Astrocyte (in vitro differentiated cells and primary cell): ENCODE measurements at regions not wholly inside any gene's neighbourhood (a gene's known extent, or its start where the extent isn't known, plus 50 kb on each side); places are given as distances from the start of the nearest gene placed in this dataset.

Experiments
- DNase-seq: peaks from one replicate; pipeline ENCODE4 v3.0.0-alpha.2; 2010; ENCODE audit warnings: low read depth
- FAIRE-seq: peaks from 2 replicates; lab custom pipeline; 2011; peaks lifted over from hg19 to GRCh38; lab: Jason Lieb, UNC
- H2AFZ ChIP-seq: 2 replicates; pipeline ENCODE4 v1.6.0; 2012; ENCODE audit warnings: low read depth, low read length, inconsistent platforms
- H3K27ac ChIP-seq: 2 replicates; pipeline ENCODE4 v1.5.1; 2011; ENCODE audit warnings: low read depth, low read length, inconsistent platforms
- H3K27me3 ChIP-seq: 2 replicates; pipeline ENCODE4 v1.6.0; 2011; ENCODE audit warnings: low read length, inconsistent platforms; ENCODE audit not compliant: insufficient read depth
- H3K36me3 ChIP-seq: 2 replicates; pipeline ENCODE4 v1.5.1; 2011; ENCODE audit warnings: low read length, inconsistent platforms; ENCODE audit not compliant: insufficient read depth
- H3K4me1 ChIP-seq: 2 replicates; pipeline ENCODE4 v1.5.1; 2011; ENCODE audit warnings: low read length, inconsistent platforms; ENCODE audit not compliant: insufficient read depth
- H3K4me2 ChIP-seq: 2 replicates; pipeline ENCODE4 v1.6.0; 2012; ENCODE audit warnings: low read length, inconsistent platforms
- H3K4me3 ChIP-seq: 2 replicates; pipeline ENCODE4 v1.5.1; 2011; ENCODE audit warnings: low read depth, mild to moderate bottlenecking, low read length, inconsistent platforms; ENCODE audit not compliant: insufficient read depth
- H3K79me2 ChIP-seq: 2 replicates; pipeline ENCODE4 v1.6.0; 2012; ENCODE audit warnings: mild to moderate bottlenecking, low read length, inconsistent platforms; ENCODE audit not compliant: insufficient read depth
- H3K9ac ChIP-seq: 2 replicates; pipeline ENCODE4 v1.6.0; 2012; ENCODE audit warnings: mild to moderate bottlenecking, low read length, inconsistent platforms
- H3K9me3 ChIP-seq: 2 replicates; pipeline ENCODE4 v1.5.1; 2012; ENCODE audit warnings: low read depth, mild to moderate bottlenecking, low read length, inconsistent platforms; ENCODE audit not compliant: insufficient read depth
- H4K20me1 ChIP-seq: 2 replicates; pipeline ENCODE4 v1.6.0; 2012; ENCODE audit warnings: low read length, inconsistent platforms; ENCODE audit not compliant: insufficient read depth
- H3K27ac Mint-ChIP-seq: one replicate; pipeline ENCODE4 v1.8.0; 2021; ENCODE audit warnings: mild to moderate bottlenecking, mixed read lengths; ENCODE audit not compliant: unreplicated experiment
- H3K27me3 Mint-ChIP-seq: one replicate; pipeline ENCODE4 v1.8.0; 2021; ENCODE audit warnings: low read depth, mixed read lengths; ENCODE audit not compliant: unreplicated experiment
- H3K36me3 Mint-ChIP-seq: one replicate; pipeline ENCODE4 v1.8.0; 2021; ENCODE audit warnings: low read depth, mixed read lengths; ENCODE audit not compliant: unreplicated experiment
- H3K4me1 Mint-ChIP-seq: one replicate; pipeline ENCODE4 v1.8.0; 2021; ENCODE audit warnings: low read depth, mixed read lengths; ENCODE audit not compliant: unreplicated experiment
- H3K4me3 Mint-ChIP-seq: one replicate; pipeline ENCODE4 v1.8.0; 2021; ENCODE audit warnings: mild to moderate bottlenecking, moderate library complexity, mixed read lengths; ENCODE audit not compliant: unreplicated experiment
- H3K9me3 Mint-ChIP-seq: one replicate; pipeline ENCODE4 v1.8.0; 2021; ENCODE audit warnings: mild to moderate bottlenecking, mixed read lengths; ENCODE audit not compliant: unreplicated experiment
- CTCF ChIP-seq: IDR thresholded peaks from 2 replicates; pipeline ENCODE4 v1.5.1; 2011; ENCODE audit warnings: low read depth, mild to moderate bottlenecking, inconsistent platforms, low read length, moderate library complexity; ENCODE audit not compliant: insufficient read depth
- EZH2 ChIP-seq: IDR thresholded peaks from 2 replicates; pipeline ENCODE4 v1.6.1; 2012; ENCODE audit warnings: mild to moderate bottlenecking, low read length, inconsistent platforms; ENCODE audit not compliant: insufficient read depth

- no peaks in the 10 kb centered on the region for H3K36me3 Mint-ChIP-seq
- Histone ChIP-seq H3K4me3 (no peak overlapping the region), H2AFZ (no peak overlapping the region), H3K27me3 (no peaks in the 10 kb centered on the region), H3K36me3 (no peaks in the 10 kb centered on the region), H3K27ac (no peak overlapping the region), H3K79me2 (no peaks in the 10 kb centered on the region), H3K4me2 (no peak overlapping the region), H4K20me1 (no peaks in the 10 kb centered on the region), H3K4me1 (no peaks in the 10 kb centered on the region), H3K9me3 (no peaks in the 10 kb centered on the region), H3K9ac (no peak overlapping the region)
- no peak overlapping the region for H3K27ac Mint-ChIP-seq
- H3K4me3 Mint-ChIP-seq: no peak overlapping the region
- no peak for FAIRE-seq
- peaks cover 2% of the 10 kb centered on the region for H3K4me1 Mint-ChIP-seq
- H3K9me3 Mint-ChIP-seq: no peaks in the 10 kb centered on the region
- peaks cover 2% of the 10 kb centered on the region for H3K27me3 Mint-ChIP-seq
- no peak for TF ChIP-seq EZH2
- TF ChIP-seq CTCF: no peak
- DNase-seq: no peak
Measured at GRCh38 chr7:155219947-155220769, 77.5 kb upstream of the INSIG1 start.

GRCh38 chr7:155220903-155221302 is 76.8 kb upstream of the INSIG1 start:
- Histone ChIP-seq H4K20me1 (no peaks in the 10 kb centered on the region), H3K27ac (no peak overlapping the region), H3K4me3 (no peak overlapping the region), H2AFZ (no peak overlapping the region), H3K4me2 (no peak overlapping the region), H3K9me3 (no peaks in the 10 kb centered on the region), H3K9ac (no peak overlapping the region), H3K27me3 (no peaks in the 10 kb centered on the region), H3K79me2 (no peaks in the 10 kb centered on the region), H3K4me1 (no peaks in the 10 kb centered on the region), H3K36me3 (no peaks in the 10 kb centered on the region)
- H3K4me3 Mint-ChIP-seq: no peak overlapping the region
- FAIRE-seq (no peak), DNase-seq (no peak)
- no peaks in the 10 kb centered on the region for H3K9me3 Mint-ChIP-seq
- peaks cover 8% of the 10 kb centered on the region for H3K27me3 Mint-ChIP-seq
- peaks cover 2% of the 10 kb centered on the region for H3K4me1 Mint-ChIP-seq
- H3K36me3 Mint-ChIP-seq: peaks cover 2% of the 10 kb centered on the region
- H3K27ac Mint-ChIP-seq: no peak overlapping the region
- no peak for TF ChIP-seq CTCF
- TF ChIP-seq EZH2: no peak

GRCh38 chr7:155221547-155221946 is 76.1 kb upstream of the INSIG1 start:
- Histone ChIP-seq H3K79me2 (no peaks in the 10 kb centered on the region), H4K20me1 (no peaks in the 10 kb centered on the region), H2AFZ (no peak overlapping the region), H3K4me3 (no peak overlapping the region), H3K27ac (no peak overlapping the region), H3K9ac (no peak overlapping the region), H3K27me3 (no peaks in the 10 kb centered on the region), H3K4me1 (no peaks in the 10 kb centered on the region), H3K9me3 (no peaks in the 10 kb centered on the region), H3K36me3 (no peaks in the 10 kb centered on the region), H3K4me2 (no peak overlapping the region)
- no peak for TF ChIP-seq EZH2
- no peak for TF ChIP-seq CTCF
- H3K36me3 Mint-ChIP-seq: peaks cover 2% of the 10 kb centered on the region
- peaks cover 2% of the 10 kb centered on the region for H3K4me1 Mint-ChIP-seq
- no peak for DNase-seq
- H3K27ac Mint-ChIP-seq: no peak overlapping the region
- FAIRE-seq: no peak
- peaks cover 9% of the 10 kb centered on the region for H3K27me3 Mint-ChIP-seq
- no peaks in the 10 kb centered on the region for H3K9me3 Mint-ChIP-seq
- no peak overlapping the region for H3K4me3 Mint-ChIP-seq
